Erythroblast (primary cell): ENCODE measurements at regions not wholly inside any gene's neighbourhood (a gene's known extent, or its start where the extent isn't known, plus 50 kb on each side); places are given as distances from the start of the nearest gene placed in this dataset.

ENCODE experiments used
- GATA1 ChIP-seq: IDR thresholded peaks from 2 replicates; pipeline ENCODE4 v1.6.1; 2011; ENCODE audit warnings: low read depth, mild to moderate bottlenecking, control low read depth, low read length, moderate library complexity
- POLR2A ChIP-seq: IDR thresholded peaks from 2 replicates; pipeline ENCODE4 v1.6.1; 2011; ENCODE audit warnings: mild to moderate bottlenecking, low read length

DNA sequence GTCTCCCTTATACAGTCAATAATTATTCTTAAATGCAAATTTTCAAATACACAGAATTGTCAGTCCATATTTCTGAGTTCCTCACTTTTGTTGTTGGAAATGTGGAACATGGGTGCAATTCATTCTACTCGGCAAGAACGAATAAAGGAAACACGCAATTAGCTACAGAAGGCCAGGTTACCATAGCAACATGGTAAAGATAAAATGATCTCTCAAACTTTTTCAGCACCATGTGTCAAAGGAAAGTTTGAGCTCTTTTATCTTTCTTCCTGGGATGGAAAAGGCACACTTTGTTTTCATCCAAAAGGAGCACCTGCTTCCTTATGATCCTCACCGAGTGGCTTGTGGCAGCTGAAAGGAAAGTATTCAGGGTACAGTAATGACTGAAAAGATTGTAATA lies 595.0 kb downstream of the RPS29 start:
- no peak for TF ChIP-seq POLR2A
- no peak for TF ChIP-seq GATA1
